Astrocyte of the cerebellum (primary cell): ENCODE measurements at regions not wholly inside any gene's neighbourhood (a gene's known extent, or its start where the extent isn't known, plus 50 kb on each side); places are given as distances from the start of the nearest gene placed in this dataset.
"Not testable (repeated sequence)": the region's sequence is repeated elsewhere in the genome, so short reads cannot be mapped to it uniquely, and the experiment has no call there.

Experiments used
- DNase-seq: peaks from one replicate; pipeline ENCODE4 v3.0.0-alpha.2; 2011; ENCODE audit warnings: low read depth
- H3K4me3 ChIP-seq: 2 replicates; pipeline ENCODE4 v1.5.1; 2011; ENCODE audit warnings: mild to moderate bottlenecking, low read depth, low read length, moderate library complexity
- CTCF ChIP-seq: IDR thresholded peaks from 2 replicates; pipeline ENCODE4 v1.5.1; 2012; ENCODE audit warnings: low read length, low read depth, moderate library complexity, mild to moderate bottlenecking; ENCODE audit errors: missing control alignments
- in situ Hi-C: cut with HindIII; loops from 2 replicates; pipeline ENCODE4 v1.10.0; 2017; ENCODE audit warnings: low sequenced_read_pairs

- DNase-seq: no peak
- H3K4me3 ChIP-seq: no peak overlapping the region
- in situ Hi-C loops: no loop called here
- TF ChIP-seq CTCF: no peak
Observed at GRCh38 chrX:122363112-122363795, 820.8 kb upstream of the GRIA3 start.

GRCh38 chrX:122375533-122375932, 808.5 kb upstream of the GRIA3 start:
- in situ Hi-C loops: not testable (repeated sequence)

GRCh38 chrX:122389005-122389404, 795.1 kb upstream of the GRIA3 start:
- DNase-seq: no peak
- H3K4me3 ChIP-seq: no peak overlapping the region
- TF ChIP-seq CTCF: no peak
- in situ Hi-C loops: no loop called here

More at GRCh38 chrX:122375533-122375932, 808.5 kb upstream of the GRIA3 start:
- DNase-seq, H3K4me3 ChIP-seq: not testable (repeated sequence)

- in situ Hi-C loops: no loop called here
- no peak overlapping the region for H3K4me3 ChIP-seq
- DNase-seq: no peak
- TF ChIP-seq CTCF: no peak
Observed at GRCh38 chrX:122418758-122419157, 765.3 kb upstream of the GRIA3 start.

DNA sequence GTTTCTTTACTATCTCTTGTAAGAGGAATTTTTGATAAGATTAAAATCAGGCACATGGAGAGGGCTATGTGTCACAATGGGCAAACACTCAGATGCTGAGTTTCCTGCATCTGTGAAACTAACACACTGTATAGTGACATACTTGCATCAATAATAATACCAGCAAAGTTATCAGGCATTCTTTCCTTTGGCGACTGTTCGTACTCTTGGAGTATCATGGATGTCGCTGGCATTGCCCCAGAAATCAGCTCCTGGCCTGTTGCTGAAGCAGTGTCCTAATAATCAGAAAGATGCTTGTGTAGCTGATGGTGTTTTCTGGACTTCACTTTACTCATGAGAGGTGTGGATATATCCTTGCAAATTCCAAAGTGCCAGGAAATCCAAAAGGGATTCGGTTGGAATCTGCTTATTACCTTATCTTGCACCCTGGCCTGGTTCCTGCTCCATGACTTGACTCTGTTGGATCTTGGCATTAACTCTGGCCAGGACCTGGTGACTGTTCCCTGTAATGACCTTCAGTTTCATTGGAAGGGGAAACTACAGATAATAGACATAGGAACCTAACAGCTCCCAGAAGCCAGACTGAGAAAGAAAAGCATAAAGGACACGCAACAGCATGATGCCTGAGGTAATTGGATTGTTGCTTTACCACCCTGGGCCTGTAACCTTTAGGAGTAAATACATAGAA, 762.5 kb upstream of the GRIA3 start:
- DNase-seq: no peak
- in situ Hi-C loops: no loop called here
- TF ChIP-seq CTCF: no peak
- no peak overlapping the region for H3K4me3 ChIP-seq

DNA sequence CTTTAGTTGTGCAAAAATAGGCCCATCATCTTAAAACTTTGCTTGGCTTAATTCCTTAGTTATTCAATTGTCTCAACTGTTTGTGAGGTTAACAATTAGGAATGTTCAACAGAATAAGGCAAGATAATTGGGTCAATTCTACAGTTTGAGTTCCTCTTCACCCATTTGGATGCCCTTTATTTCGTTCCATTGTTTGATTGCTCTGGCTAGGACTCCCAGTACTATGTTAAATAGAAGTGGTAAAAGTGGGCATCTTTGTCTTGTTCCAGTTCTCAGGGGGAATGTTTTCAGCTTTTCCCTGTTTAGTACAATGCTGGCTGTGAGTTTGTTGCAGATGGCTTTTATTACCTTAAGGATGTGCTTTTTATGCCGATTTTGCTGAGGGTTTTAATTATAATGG, 761.5 kb upstream of the GRIA3 start:
- in situ Hi-C loops: no loop called here
- H3K4me3 ChIP-seq: no peak overlapping the region
- no peak for DNase-seq
- TF ChIP-seq CTCF: no peak

GRCh38 chrX:122434942-122435341, 749.1 kb upstream of the GRIA3 start:
- no peak overlapping the region for H3K4me3 ChIP-seq
- no peak for TF ChIP-seq CTCF
- no peak for DNase-seq
- in situ Hi-C loops: no loop called here
